H9 (cell line): ENCODE measurements at regions not wholly inside any gene's neighbourhood (a gene's known extent, or its start where the extent isn't known, plus 50 kb on each side); places are given as distances from the start of the nearest gene placed in this dataset.

Experiments used
- DNase-seq: peaks from one replicate; pipeline ENCODE4 v3.0.0-alpha.2; 2017
- H2AFZ ChIP-seq: one replicate; pipeline ENCODE4 v1.6.1; 2013; ENCODE audit warnings: mild to moderate bottlenecking, low read length, control low read depth, moderate library complexity
- H2AK5ac ChIP-seq: 2 replicates; pipeline ENCODE4 v1.6.1; 2013; ENCODE audit warnings: low read length, control low read depth, mixed read lengths; ENCODE audit not compliant: insufficient read length
- H2BK120ac ChIP-seq: one replicate; pipeline ENCODE4 v1.6.1; 2013; ENCODE audit warnings: low read depth, mild to moderate bottlenecking, low read length, control low read depth, inconsistent platforms; ENCODE audit not compliant: poor library complexity, severe bottlenecking
- H2BK12ac ChIP-seq: 2 replicates; pipeline ENCODE4 v1.6.1; 2013; ENCODE audit warnings: low read length, control low read depth, mixed read lengths, low read depth; ENCODE audit not compliant: insufficient read length
- H2BK15ac ChIP-seq: 2 replicates; pipeline ENCODE4 v1.6.1; 2013; ENCODE audit warnings: low read depth, low read length, control low read depth
- H2BK20ac ChIP-seq: one replicate; pipeline ENCODE4 v1.6.1; 2013; ENCODE audit warnings: low read depth, mild to moderate bottlenecking, low read length, control low read depth, inconsistent platforms; ENCODE audit not compliant: poor library complexity, severe bottlenecking
- H2BK5ac ChIP-seq: 2 replicates; pipeline ENCODE4 v1.6.1; 2013; ENCODE audit warnings: low read length, control low read depth, mixed read lengths; ENCODE audit not compliant: insufficient read length
- H3K14ac ChIP-seq: 2 replicates; pipeline ENCODE4 v1.6.1; 2013; ENCODE audit warnings: low read length, control low read depth; ENCODE audit not compliant: insufficient read depth
- H3K18ac ChIP-seq: 2 replicates; pipeline ENCODE4 v1.6.1; 2013; ENCODE audit warnings: low read depth, mild to moderate bottlenecking, mixed read lengths, low read length, control low read depth; ENCODE audit not compliant: insufficient read length
- H3K23ac ChIP-seq: 2 replicates; pipeline ENCODE4 v1.6.1; 2013; ENCODE audit warnings: low read length, control low read depth, mixed read lengths, low read depth; ENCODE audit not compliant: insufficient read length
- H3K23me2 ChIP-seq: 2 replicates; pipeline ENCODE4 v1.6.1; 2013; ENCODE audit warnings: low read depth, mild to moderate bottlenecking, mixed read lengths, low read length, control low read depth; ENCODE audit not compliant: insufficient read length, poor library complexity, severe bottlenecking
- H3K27ac ChIP-seq: 2 replicates; pipeline ENCODE4 v1.5.1; 2013; ENCODE audit warnings: low read length, control low read depth, mixed read lengths, low read depth; ENCODE audit not compliant: insufficient read length
- H3K27me3 ChIP-seq: 2 replicates; pipeline ENCODE4 v1.6.1; 2013; ENCODE audit warnings: low read length, control low read depth, inconsistent platforms; ENCODE audit not compliant: insufficient read depth
- H3K4ac ChIP-seq: 2 replicates; pipeline ENCODE4 v1.6.1; 2013; ENCODE audit warnings: low read depth, mild to moderate bottlenecking, control low read depth, inconsistent platforms, low read length, moderate library complexity
- H3K4me1 ChIP-seq: 2 replicates; pipeline ENCODE4 v1.6.1; 2013; ENCODE audit warnings: low read length, control low read depth, inconsistent platforms; ENCODE audit not compliant: insufficient read depth
- H3K4me2 ChIP-seq: 2 replicates; pipeline ENCODE4 v1.6.1; 2013; ENCODE audit warnings: low read length, control low read depth, mixed read lengths; ENCODE audit not compliant: insufficient read length, insufficient read depth
- H3K56ac ChIP-seq: 2 replicates; pipeline ENCODE4 v1.6.1; 2013; ENCODE audit warnings: low read depth, mild to moderate bottlenecking, mixed read lengths, low read length, control low read depth; ENCODE audit not compliant: insufficient read length
- H3K79me1 ChIP-seq: 2 replicates; pipeline ENCODE4 v1.6.1; 2013; ENCODE audit warnings: low read depth, mild to moderate bottlenecking, moderate library complexity, low read length, control low read depth, inconsistent platforms; ENCODE audit not compliant: insufficient read depth, poor library complexity, severe bottlenecking
- H3K79me2 ChIP-seq: 2 replicates; pipeline ENCODE4 v1.6.1; 2013; ENCODE audit warnings: low read length, control low read depth, inconsistent platforms; ENCODE audit not compliant: insufficient read depth
- H3K9ac ChIP-seq: 2 replicates; pipeline ENCODE4 v1.6.1; 2013; ENCODE audit warnings: low read length, control low read depth, mixed read lengths; ENCODE audit not compliant: insufficient read length; ENCODE audit errors: extremely low read depth
- H3K9me3 ChIP-seq: one replicate; pipeline ENCODE4 v1.6.1; 2013; ENCODE audit warnings: low read depth, low read length, inconsistent platforms; ENCODE audit not compliant: control insufficient read depth
- H3T11ph ChIP-seq: one replicate; pipeline ENCODE4 v1.6.1; 2013; ENCODE audit warnings: mild to moderate bottlenecking, low read length, control low read depth, inconsistent platforms
- H4K20me1 ChIP-seq: one replicate; pipeline ENCODE4 v1.6.1; 2013; ENCODE audit not compliant: control insufficient read depth, insufficient read length, insufficient read depth
- H4K5ac ChIP-seq: 2 replicates; pipeline ENCODE4 v1.6.1; 2013; ENCODE audit warnings: low read depth, mild to moderate bottlenecking, mixed read lengths, low read length, control low read depth; ENCODE audit not compliant: insufficient read length
- H4K8ac ChIP-seq: replicated peaks from 2 replicates; pipeline ENCODE4 v1.6.1; 2013; ENCODE audit warnings: low read length, control low read depth, mixed read lengths, low read depth; ENCODE audit not compliant: insufficient read length
- H4K91ac ChIP-seq: 2 replicates; pipeline ENCODE4 v1.6.1; 2013; ENCODE audit warnings: low read depth, mild to moderate bottlenecking, moderate library complexity, mixed read lengths, low read length, control low read depth; ENCODE audit not compliant: insufficient read length
- H3K27ac Mint-ChIP-seq, 3 experiments: 2 replicates in 2 of 3; 3 replicates in 1 of 3; pipeline ENCODE4 v1.8.0; 2020 to 2021; ENCODE audit warnings: mixed read lengths in 3 of 3, mild to moderate bottlenecking in 1 of 3, moderate library complexity in 1 of 3
- H3K27me3 Mint-ChIP-seq: 2 replicates; pipeline ENCODE4 v1.8.0; 2021; ENCODE audit warnings: low read depth, mild to moderate bottlenecking, moderate library complexity, mixed read lengths
- H3K36me3 Mint-ChIP-seq, 3 experiments: 2 replicates in 2 of 3; 3 replicates in 1 of 3; pipeline ENCODE4 v1.8.0; 2020 to 2021; ENCODE audit warnings: low read depth in 3 of 3, mixed read lengths in 3 of 3; ENCODE audit not compliant: insufficient read depth in 1 of 3
- H3K4me1 Mint-ChIP-seq, 2 experiments: 2 replicates each; pipeline ENCODE4 v1.8.0; 2020; ENCODE audit warnings: mixed read lengths in 2 of 2
- H3K4me3 Mint-ChIP-seq, 2 experiments: 2 replicates in 1 of 2; 3 replicates in 1 of 2; pipeline ENCODE4 v1.8.0; 2020 to 2021; ENCODE audit warnings: mild to moderate bottlenecking in 2 of 2, mixed read lengths in 2 of 2, moderate library complexity in 1 of 2
- H3K9me3 Mint-ChIP-seq, 2 experiments: 2 replicates in 1 of 2; 3 replicates in 1 of 2; pipeline ENCODE4 v1.8.0; 2020; ENCODE audit warnings: mild to moderate bottlenecking in 2 of 2, mixed read lengths in 2 of 2, moderate library complexity in 1 of 2
- CTCF ChIP-seq: fragments of 200-600 bp; sonication (generic); conservative IDR thresholded peaks from 3 replicates; pipeline ENCODE4 v1.8.0; 2021; ENCODE audit warnings: antibody characterized with exemption, mild to moderate bottlenecking
- WGBS: extraction: QIAGEN DNeasy Blood & Tissue Kit; methylation state at CpG from one replicate; pipeline ENCODE4 v1.1.7; 2013; ENCODE audit warnings: missing lambda C conversion rate, low lambda C conversion rate, mixed read lengths; ENCODE audit not compliant: insufficient read length; ENCODE audit errors: extremely low coverage; 5-methylcytosine and 5-hydroxymethylcytosine counted together

GRCh38 chr16:65619606-65620005 is 497.7 kb upstream of the CDH11 start:
- Histone ChIP-seq H3K23me2 (no peaks in the 10 kb centered on the region), H4K91ac (no peak overlapping the region), H2BK20ac (no peak overlapping the region), H3K9ac (no peak overlapping the region), H2BK5ac (no peak overlapping the region), H3K14ac (no peak overlapping the region), H3K23ac (no peak overlapping the region), H4K20me1 (no peaks in the 10 kb centered on the region), H3K79me2 (no peaks in the 10 kb centered on the region), H2BK12ac (no peak overlapping the region), H3K56ac (no peak overlapping the region), H3K79me1 (no peaks in the 10 kb centered on the region), H2AK5ac (no peak overlapping the region), H2BK15ac (no peak overlapping the region), H3K4me1 (no peaks in the 10 kb centered on the region), H3K9me3 (no peaks in the 10 kb centered on the region), H2AFZ (no peak overlapping the region), H3K27ac (no peak overlapping the region), H4K5ac (no peak overlapping the region), H3K18ac (no peak overlapping the region), H4K8ac (no peak overlapping the region), H3K4ac (no peak overlapping the region), H3T11ph (no peak overlapping the region), H2BK120ac (no peak overlapping the region), H3K27me3 (no peaks in the 10 kb centered on the region; the same call in 1 of the 2 replicates), H3K4me2 (no peak overlapping the region)
- H3K27me3 Mint-ChIP-seq = peaks cover 8% of the 10 kb centered on the region
- H3K36me3 Mint-ChIP-seq = no peaks in the 10 kb centered on the region
- DNase-seq = no peak
- WGBS = no CpG with 5 or more reads among the region's 3 CpGs
- H3K4me3 Mint-ChIP-seq = no peak overlapping the region
- TF ChIP-seq CTCF = no peak
- no peaks in the 10 kb centered on the region for H3K4me1 Mint-ChIP-seq
- no peak overlapping the region for H3K27ac Mint-ChIP-seq
- H3K9me3 Mint-ChIP-seq = no peaks in the 10 kb centered on the region; a peak in 2 of 5 replicates
